K562 (cell line): ENCODE measurements at regions not wholly inside any gene's neighbourhood (a gene's known extent, or its start where the extent isn't known, plus 50 kb on each side); places are given as distances from the start of the nearest gene placed in this dataset.

Source experiments
- ATAC-seq: fragments of 200-7000 bp; cut with Tn5 transposase; 3 replicates; pipeline ENCODE4 v1.9.1; 2020; ENCODE audit warnings: moderate library complexity
- BruUV-seq: library from RNA; stranded (reverse); fragments of 400-500 nt; replicated peaks from 2 replicates; lab custom pipeline; 2021; lab: Mats Ljungman, UMichigan
- CTCF ChIA-PET: fragments of 300-600 bp; formaldehyde crosslinking; extraction: SDS; loops from one replicate; lab custom pipeline; 2021; ENCODE audit warnings: low intra/inter-chr PET ratio; lab: Yijun Ruan, JAX
- POLR2A ChIA-PET: fragments of 300-600, 350-650 bp; sonication (Branson Sonifier 250); formaldehyde crosslinking; extraction: SDS; loops from one replicate; lab custom pipeline; 2021; ENCODE audit warnings: antibody characterized with exemption, inconsistent platforms; lab: Yijun Ruan, JAX
- DNase-seq, 4 experiments: peaks; one replicate each; pipeline versions ENCODE4 v3.0.0 to v3.0.0-alpha.2; 2011 to 2018; ENCODE audit warnings: low spot score in 3 of 4, mixed read lengths in 3 of 4; ENCODE audit errors: extremely low read depth in 1 of 4
- FAIRE-seq: peaks from 2 replicates; lab custom pipeline; 2011; peaks lifted over from hg19 to GRCh38; lab: Jason Lieb, UNC
- H2AFZ ChIP-seq: 2 replicates; pipeline ENCODE4 v1.6.0; 2011; ENCODE audit warnings: low read depth, low read length, control low read depth, inconsistent platforms
- H3K27ac ChIP-seq: fragments of 200-600 bp; 3 replicates; pipeline ENCODE4 v1.8.0; 2011; ENCODE audit warnings: low read depth, mild to moderate bottlenecking, control low read depth, inconsistent platforms, low read length, moderate library complexity, mixed read lengths; ENCODE audit errors: extremely low read depth
- H3K27me3 ChIP-seq, 2 experiments: fragments of 300-600 bp in 1 of 2; 2 replicates in 1 of 2; 3 replicates in 1 of 2; pipeline versions ENCODE4 v1.6.0 to v1.8.0; 2011; ENCODE audit warnings: inconsistent platforms in 2 of 2, low read length in 2 of 2, mild to moderate bottlenecking in 1 of 2, mixed read lengths in 1 of 2, moderate library complexity in 1 of 2; ENCODE audit not compliant: control insufficient read depth in 2 of 2, insufficient read depth in 2 of 2
- H3K36me3 ChIP-seq: fragments of 300-600 bp; 3 replicates; pipeline ENCODE4 v1.8.0; 2011; ENCODE audit warnings: mild to moderate bottlenecking, low read length, inconsistent platforms; ENCODE audit not compliant: control insufficient read depth, insufficient read depth
- H3K4me1 ChIP-seq, 2 experiments: fragments of 200-600 bp in 1 of 2; replicated peaks in 1 of 2; 2 replicates in 1 of 2; 3 replicates in 1 of 2; pipeline versions ENCODE4 v1.5.1 to v1.8.0; 2011; ENCODE audit warnings: inconsistent platforms in 2 of 2, low read length in 2 of 2, mild to moderate bottlenecking in 1 of 2, mixed read lengths in 1 of 2, moderate library complexity in 1 of 2; ENCODE audit not compliant: control insufficient read depth in 2 of 2, insufficient read depth in 2 of 2
- H3K4me2 ChIP-seq: 2 replicates; pipeline ENCODE4 v1.6.1; 2011; ENCODE audit warnings: low read length, control low read depth, inconsistent platforms, mixed read lengths; ENCODE audit not compliant: insufficient read depth
- H3K4me3 ChIP-seq: fragments of 200-600 bp; sonication (generic), shearing (Covaris generic); 2 replicates; pipeline ENCODE4 v1.5.1; 2016; ENCODE audit warnings: control low read depth, inconsistent platforms
- H3K79me2 ChIP-seq: fragments of 200-600 bp; 3 replicates; pipeline ENCODE4 v1.8.0; 2011; ENCODE audit warnings: low read length, inconsistent platforms; ENCODE audit not compliant: control insufficient read depth, insufficient read depth
- H3K9ac ChIP-seq, 2 experiments: 2 replicates each; pipeline versions ENCODE4 v1.6.0 to v1.6.1; 2011; ENCODE audit warnings: low read depth in 2 of 2, low read length in 2 of 2, control low read depth in 1 of 2, inconsistent platforms in 1 of 2, mild to moderate bottlenecking in 1 of 2, mixed read lengths in 1 of 2; ENCODE audit not compliant: insufficient read depth in 1 of 2
- H3K9me1 ChIP-seq: one replicate; pipeline ENCODE4 v1.6.0; 2011; ENCODE audit warnings: inconsistent platforms, mild to moderate bottlenecking, low read length, moderate library complexity; ENCODE audit not compliant: control insufficient read depth, insufficient read depth
- H3K9me3 ChIP-seq: replicated peaks from 2 replicates; pipeline ENCODE4 v1.5.1; 2011; ENCODE audit warnings: low read depth, low read length, inconsistent platforms; ENCODE audit not compliant: control insufficient read depth, insufficient read depth
- H4K20me1 ChIP-seq: replicated peaks from 2 replicates; pipeline ENCODE4 v1.6.1; 2011; ENCODE audit warnings: low read length, inconsistent platforms, mixed read lengths; ENCODE audit not compliant: control insufficient read depth, insufficient read depth
- AFF1 ChIP-seq, 2 experiments: fragments of 450-650 bp; IDR thresholded peaks; 2 replicates each; pipeline ENCODE4 v1.6.1; 2018; ENCODE audit warnings: mild to moderate bottlenecking in 2 of 2, low read depth in 1 of 2; ENCODE audit not compliant: partially characterized antibody in 2 of 2
- ARID3A ChIP-seq: IDR thresholded peaks from 2 replicates; pipeline ENCODE4 v1.6.1; 2012; ENCODE audit warnings: low read depth, low read length, improper control_type of control experiment, borderline replicate concordance
- CBX8 ChIP-seq: fragments of 200-600 bp; sonication (generic); IDR thresholded peaks from 2 replicates; pipeline ENCODE4 v1.6.1; 2012; ENCODE audit warnings: borderline replicate concordance, mixed run types, low read depth, mild to moderate bottlenecking, moderate library complexity, mixed read lengths, low read length, control low read depth, inconsistent platforms; ENCODE audit not compliant: poor library complexity, severe bottlenecking; ENCODE audit errors: extremely low read depth
- CEBPB ChIP-seq: fragments of 450-650 bp; IDR thresholded peaks from 2 replicates; pipeline ENCODE4 v1.6.1; 2016; ENCODE audit warnings: missing genetic modification characterization, missing compliant biosample characterization
- CTCFL ChIP-seq: IDR thresholded peaks from 2 replicates; pipeline ENCODE4 v1.6.1; 2011; ENCODE audit warnings: borderline replicate concordance, low read depth, mild to moderate bottlenecking, moderate library complexity, low read length; ENCODE audit not compliant: insufficient read depth, poor library complexity, severe bottlenecking
- E2F3 ChIP-seq: fragments of 250-450 bp; sonication (Bioruptor Pico); IDR thresholded peaks from 2 replicates; pipeline ENCODE4 v1.4.0; 2020; ENCODE audit warnings: mild to moderate bottlenecking
- NR2C2 ChIP-seq, 2 experiments: fragments of 200-800 bp in 1 of 2; sonication (Bioruptor generic) in 1 of 2; sonication (generic) in 1 of 2; formaldehyde crosslinking in 1 of 2; IDR thresholded peaks; 2 replicates each; pipeline versions ENCODE4 v1.6.1 to v1.8.0; 2016 to 2022; ENCODE audit warnings: mild to moderate bottlenecking in 1 of 2, missing compliant biosample characterization in 1 of 2, missing genetic modification characterization in 1 of 2, missing genetic modification reagents in 1 of 2
- ZNF133 ChIP-seq: fragments of 250-450 bp; sonication (Bioruptor Pico); IDR thresholded peaks from 2 replicates; pipeline ENCODE4 v1.4.0; 2020; ENCODE audit warnings: mild to moderate bottlenecking
- ZNF764 ChIP-seq: fragments of 250-450 bp; sonication (Bioruptor Pico); IDR thresholded peaks from 2 replicates; pipeline ENCODE4 v1.4.0; 2020; ENCODE audit warnings: low read depth, mild to moderate bottlenecking, moderate library complexity
- WGBS: fragments of 100-300 bp; shearing (Covaris generic); methylation state at CpG from one replicate; pipeline ENCODE4 v1.1.6; 2016; ENCODE audit warnings: low coverage, mixed read lengths; ENCODE audit not compliant: insufficient coverage; ENCODE audit errors: missing lambda C conversion rate; 5-methylcytosine and 5-hydroxymethylcytosine counted together
- in situ Hi-C: fragments of 300-500 bp; cut with MboI; formaldehyde crosslinking; loops from 4 replicates; pipeline ENCODE4 v1.15.0; 2018; ENCODE audit warnings: inconsistent platforms, mixed read lengths
- intact Hi-C: fragments of 100-400 bp; cut with micrococcal nuclease; formaldehyde crosslinking; loops from 2 replicates; pipeline ENCODE4 v1.14.2; 2022

- Histone ChIP-seq H3K79me2 (no peaks in the 10 kb centered on the region), H4K20me1 (no peaks in the 10 kb centered on the region), H3K27me3 (peaks cover 3 to 15% of the 10 kb centered on the region in 2 experiments; a peak in 4 of 5 replicates), H3K27ac (no peak overlapping the region), H2AFZ (no peak overlapping the region), H3K4me1 (no peaks in the 10 kb centered on the region), H3K9ac (no peak overlapping the region), H3K9me1 (no peaks in the 10 kb centered on the region), H3K4me2 (no peak overlapping the region), H3K36me3 (no peaks in the 10 kb centered on the region), H3K4me3 (no peak overlapping the region), H3K9me3 (no peaks in the 10 kb centered on the region)
- TF ChIP-seq ZNF133 (CRISPR knock-in tag) (no peak), NR2C2 (CRISPR knock-in tag; IDR thresholded peaks at IDR 0.05) (no peak), NR2C2 (tag; IDR thresholded peaks at IDR 0.05) (no peak), E2F3 (CRISPR knock-in tag) (no peak), CBX8 (no peak), ARID3A (no peak), ZNF764 (CRISPR knock-in tag) (no peak), AFF1 (IDR thresholded peaks at IDR 0.05; ENCODE audit: low read depth in 1 of 2, partially characterized antibody in 2 of 2) (no peak), CTCFL (no peak), CEBPB (tag) (no peak)
- no peak for FAIRE-seq
- DNase-seq = no peak
- ChIA-PET CTCF (no interaction called here), POLR2A (no interaction called here)
- ATAC-seq = no peak
- intact Hi-C loops (no loop called here), in situ Hi-C loops (no loop called here)
- WGBS = under 1% methylated on average over 7 of the region's 7 CpGs
- BruUV-seq = no TSS peak
These were observed 298.1 kb upstream of the FOXQ1 start for GRCh38 chr6:1013656-1014430.
